MCF 10A (cell line): ENCODE measurements at regions not wholly inside any gene's neighbourhood (a gene's known extent, or its start where the extent isn't known, plus 50 kb on each side); places are given as distances from the start of the nearest gene placed in this dataset.
"Not testable (repeated sequence)": the region's sequence is repeated elsewhere in the genome, so short reads cannot be mapped to it uniquely, and the experiment has no call there.

Experiments used
- BruUV-seq: library from RNA; stranded (reverse); fragments of 400-500 nt; replicated peaks from 2 replicates; lab custom pipeline; 2021; lab: Mats Ljungman, UMichigan
- CTCF ChIA-PET: fragments of 300-600 bp; sonication (Branson Sonifier 250); formaldehyde crosslinking; extraction: SDS; loops from one replicate; lab custom pipeline; 2021; ENCODE audit warnings: antibody characterized with exemption, inconsistent platforms; lab: Yijun Ruan, JAX
- POLR2A ChIA-PET: fragments of 300-600, 350-650 bp; sonication (Branson Sonifier 250); formaldehyde crosslinking; extraction: SDS; loops from one replicate; lab custom pipeline; 2020; ENCODE audit warnings: antibody characterized with exemption, inconsistent platforms; lab: Yijun Ruan, JAX
- DNase-seq: peaks from one replicate; pipeline ENCODE4 v3.0.0-alpha.2; 2018; ENCODE audit not compliant: unreplicated experiment
- H3K27ac Mint-ChIP-seq: one replicate; pipeline ENCODE4 v1.8.0; 2022; ENCODE audit warnings: mild to moderate bottlenecking, low read depth, mixed read lengths; ENCODE audit not compliant: unreplicated experiment
- H3K27me3 Mint-ChIP-seq: one replicate; pipeline ENCODE4 v1.8.0; 2022; ENCODE audit warnings: mixed read lengths; ENCODE audit not compliant: insufficient read depth, unreplicated experiment
- H3K36me3 Mint-ChIP-seq: one replicate; pipeline ENCODE4 v1.8.0; 2022; ENCODE audit warnings: mild to moderate bottlenecking, moderate library complexity, mixed read lengths; ENCODE audit not compliant: insufficient read depth, unreplicated experiment
- H3K4me1 Mint-ChIP-seq: one replicate; pipeline ENCODE4 v1.8.0; 2022; ENCODE audit warnings: mixed read lengths; ENCODE audit not compliant: insufficient read depth, unreplicated experiment
- H3K4me3 Mint-ChIP-seq: one replicate; pipeline ENCODE4 v1.8.0; 2022; ENCODE audit warnings: mild to moderate bottlenecking, moderate library complexity, mixed read lengths; ENCODE audit not compliant: unreplicated experiment
- H3K9me3 Mint-ChIP-seq: one replicate; pipeline ENCODE4 v1.8.0; 2022; ENCODE audit warnings: mixed read lengths; ENCODE audit not compliant: unreplicated experiment
- intact Hi-C: fragments of 100-400 bp; cut with micrococcal nuclease; formaldehyde crosslinking; loops from 2 replicates; pipeline ENCODE4 v1.14.1; 2022

GRCh38 chr16:31975826-31976419 is 102.3 kb downstream of the ZNF267 start:
- intact Hi-C loops, CTCF ChIA-PET, H3K27ac Mint-ChIP-seq, H3K27me3 Mint-ChIP-seq, H3K36me3 Mint-ChIP-seq, H3K4me1 Mint-ChIP-seq, POLR2A ChIA-PET, H3K4me3 Mint-ChIP-seq, BruUV-seq, H3K9me3 Mint-ChIP-seq, DNase-seq: not testable (repeated sequence)

- H3K9me3 Mint-ChIP-seq, H3K27ac Mint-ChIP-seq, H3K27me3 Mint-ChIP-seq, POLR2A ChIA-PET, H3K36me3 Mint-ChIP-seq, DNase-seq, intact Hi-C loops, CTCF ChIA-PET, H3K4me3 Mint-ChIP-seq, H3K4me1 Mint-ChIP-seq, BruUV-seq: not testable (repeated sequence)
Measured at GRCh38 chr16:31978463-31978862, 104.9 kb downstream of the ZNF267 start.

- H3K4me1 Mint-ChIP-seq, intact Hi-C loops, H3K9me3 Mint-ChIP-seq, BruUV-seq, POLR2A ChIA-PET, H3K36me3 Mint-ChIP-seq, H3K4me3 Mint-ChIP-seq, CTCF ChIA-PET, H3K27me3 Mint-ChIP-seq, H3K27ac Mint-ChIP-seq, DNase-seq: not testable (repeated sequence)
Measured at GRCh38 chr16:31981739-31982138, 108.1 kb downstream of the ZNF267 start.

GRCh38 chr16:31982986-31983385 is 109.4 kb downstream of the ZNF267 start:
- H3K27me3 Mint-ChIP-seq, intact Hi-C loops, H3K27ac Mint-ChIP-seq, H3K4me3 Mint-ChIP-seq, H3K36me3 Mint-ChIP-seq, DNase-seq, POLR2A ChIA-PET, H3K4me1 Mint-ChIP-seq, BruUV-seq, CTCF ChIA-PET, H3K9me3 Mint-ChIP-seq: not testable (repeated sequence)

DNA sequence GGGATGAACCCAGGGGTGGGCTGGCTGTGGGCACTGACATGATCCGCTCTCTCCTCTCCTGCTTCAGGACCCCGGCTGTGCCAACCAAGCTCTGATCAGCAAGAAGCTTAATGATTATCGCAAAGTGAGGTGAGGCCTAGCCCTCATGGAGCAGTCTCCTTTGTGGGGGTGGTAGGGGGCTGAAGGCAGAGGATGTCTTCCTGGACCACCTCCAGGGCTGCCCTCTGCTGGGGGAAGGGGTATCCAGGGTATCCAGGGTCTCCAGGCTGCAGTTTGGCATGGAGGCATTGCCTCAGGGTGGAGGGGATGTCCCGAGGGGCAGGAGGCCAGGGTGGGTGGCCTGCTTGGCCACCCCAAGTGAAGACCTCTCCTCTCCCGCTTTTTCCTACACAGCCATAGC is 110.1 kb downstream of the ZNF267 start:
- intact Hi-C loops, H3K9me3 Mint-ChIP-seq, BruUV-seq: not testable (repeated sequence)

DNA sequence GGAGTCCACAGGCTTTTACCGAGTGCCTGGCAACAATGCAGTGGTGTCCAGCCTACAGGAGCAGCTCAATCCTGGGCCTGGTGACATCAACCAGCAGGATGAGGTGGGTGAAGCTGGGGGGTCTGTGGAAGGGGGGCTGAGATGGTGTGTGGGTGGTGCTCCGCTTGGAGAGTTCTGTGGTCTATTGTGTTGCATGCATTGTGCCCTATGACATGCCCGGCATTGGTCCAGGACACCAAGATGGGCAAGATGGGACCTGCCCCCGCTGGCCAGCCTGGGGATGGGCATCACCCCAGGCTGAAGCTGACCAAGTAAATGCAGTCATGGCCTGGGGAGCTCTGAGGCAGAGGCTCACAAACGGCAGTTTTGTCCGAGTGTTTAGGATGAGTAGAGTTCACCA is 113.3 kb downstream of the ZNF267 start:
- H3K4me3 Mint-ChIP-seq, H3K27ac Mint-ChIP-seq, POLR2A ChIA-PET, intact Hi-C loops, H3K4me1 Mint-ChIP-seq, DNase-seq, H3K36me3 Mint-ChIP-seq, H3K9me3 Mint-ChIP-seq, BruUV-seq, CTCF ChIA-PET, H3K27me3 Mint-ChIP-seq: not testable (repeated sequence)

More for the DNA sequence above, 110.1 kb downstream of the ZNF267 start:
- H3K27me3 Mint-ChIP-seq, H3K27ac Mint-ChIP-seq, DNase-seq, POLR2A ChIA-PET, CTCF ChIA-PET, H3K4me3 Mint-ChIP-seq, H3K4me1 Mint-ChIP-seq, H3K36me3 Mint-ChIP-seq: not testable (repeated sequence)

- H3K27me3 Mint-ChIP-seq, POLR2A ChIA-PET, CTCF ChIA-PET, BruUV-seq, H3K4me1 Mint-ChIP-seq, H3K4me3 Mint-ChIP-seq, H3K27ac Mint-ChIP-seq, H3K36me3 Mint-ChIP-seq, DNase-seq, H3K9me3 Mint-ChIP-seq, intact Hi-C loops: not testable (repeated sequence)
Measured at GRCh38 chr16:31988595-31989581, 115.3 kb downstream of the ZNF267 start.

DNA sequence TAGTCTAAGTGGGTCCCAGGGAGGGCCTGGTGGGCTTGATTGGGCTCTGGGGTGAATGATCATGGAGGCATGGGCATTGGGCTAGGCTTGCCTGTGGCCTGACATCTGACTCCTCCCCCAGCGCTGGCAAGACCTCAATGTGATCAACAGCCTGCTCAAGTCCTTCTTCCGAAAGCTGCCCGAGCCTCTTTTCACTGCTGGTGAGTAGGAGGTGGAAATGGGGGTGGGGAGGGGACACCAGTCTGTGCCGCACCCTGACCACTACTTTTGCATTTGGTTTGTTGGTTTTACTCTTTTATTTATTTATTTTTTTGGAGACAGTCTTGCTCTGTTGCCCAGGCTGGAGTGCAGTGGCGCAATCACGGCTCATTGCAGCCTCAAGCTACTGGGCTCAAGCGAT is 116.7 kb downstream of the ZNF267 start:
- H3K36me3 Mint-ChIP-seq, intact Hi-C loops: not testable (repeated sequence)

GRCh38 chr16:31990980-31991379 is 117.4 kb downstream of the ZNF267 start:
- H3K4me3 Mint-ChIP-seq, DNase-seq, intact Hi-C loops, H3K27ac Mint-ChIP-seq, BruUV-seq, H3K36me3 Mint-ChIP-seq, H3K4me1 Mint-ChIP-seq, CTCF ChIA-PET, POLR2A ChIA-PET, H3K27me3 Mint-ChIP-seq, H3K9me3 Mint-ChIP-seq: not testable (repeated sequence)

More for the DNA sequence above, 116.7 kb downstream of the ZNF267 start:
- CTCF ChIA-PET, DNase-seq, POLR2A ChIA-PET, H3K27me3 Mint-ChIP-seq, H3K9me3 Mint-ChIP-seq, H3K27ac Mint-ChIP-seq, H3K4me3 Mint-ChIP-seq, BruUV-seq, H3K4me1 Mint-ChIP-seq: not testable (repeated sequence)
